ENCODE measurements at regions not wholly inside any gene's neighbourhood (a gene's known extent, or its start where the extent isn't known, plus 50 kb on each side); places are given as distances from the start of the nearest gene placed in this dataset.
"Not testable (repeated sequence)": the region's sequence is repeated elsewhere in the genome, so short reads cannot be mapped to it uniquely, and the experiment has no call there.

DNA sequence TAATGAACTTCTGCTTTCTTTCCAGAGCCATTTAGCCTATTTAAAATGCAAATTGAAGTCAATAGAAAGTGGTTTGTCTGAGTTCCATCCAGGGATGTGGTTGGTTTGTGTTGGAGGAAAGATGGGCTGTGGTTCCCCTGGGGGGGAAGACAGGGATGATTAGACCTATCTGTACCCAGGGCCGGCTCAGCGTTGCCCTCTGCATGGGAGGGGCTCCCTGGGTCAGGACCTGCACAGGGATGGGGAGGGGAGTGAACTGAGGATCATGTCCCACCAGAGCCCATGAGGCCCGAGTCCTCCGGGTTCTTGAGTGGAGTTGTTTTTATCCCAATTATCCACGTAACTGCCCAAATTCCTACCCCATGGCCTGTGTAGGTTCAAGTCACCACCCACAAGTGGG lies 76.9 kb upstream of the SFSWAP start:
- no peaks in the 10 kb centered on the region for H3K9me3 ChIP-seq
- no peak overlapping the region for H3K27ac ChIP-seq
- 58 to 72% methylated on average over 5 of the region's 5 CpGs for WGBS, 2 donors
- H3K4me1 ChIP-seq = no peaks in the 10 kb centered on the region
- intact Hi-C loops (cut with DNase I) = no loop called here
- TF ChIP-seq, protein P1, sequence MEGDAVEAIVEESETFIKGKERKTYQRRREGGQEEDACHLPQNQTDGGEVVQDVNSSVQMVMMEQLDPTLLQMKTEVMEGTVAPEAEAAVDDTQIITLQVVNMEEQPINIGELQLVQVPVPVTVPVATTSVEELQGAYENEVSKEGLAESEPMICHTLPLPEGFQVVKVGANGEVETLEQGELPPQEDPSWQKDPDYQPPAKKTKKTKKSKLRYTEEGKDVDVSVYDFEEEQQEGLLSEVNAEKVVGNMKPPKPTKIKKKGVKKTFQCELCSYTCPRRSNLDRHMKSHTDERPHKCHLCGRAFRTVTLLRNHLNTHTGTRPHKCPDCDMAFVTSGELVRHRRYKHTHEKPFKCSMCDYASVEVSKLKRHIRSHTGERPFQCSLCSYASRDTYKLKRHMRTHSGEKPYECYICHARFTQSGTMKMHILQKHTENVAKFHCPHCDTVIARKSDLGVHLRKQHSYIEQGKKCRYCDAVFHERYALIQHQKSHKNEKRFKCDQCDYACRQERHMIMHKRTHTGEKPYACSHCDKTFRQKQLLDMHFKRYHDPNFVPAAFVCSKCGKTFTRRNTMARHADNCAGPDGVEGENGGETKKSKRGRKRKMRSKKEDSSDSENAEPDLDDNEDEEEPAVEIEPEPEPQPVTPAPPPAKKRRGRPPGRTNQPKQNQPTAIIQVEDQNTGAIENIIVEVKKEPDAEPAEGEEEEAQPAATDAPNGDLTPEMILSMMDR (IDR thresholded peaks at IDR 0.05) = no peak
- no peak for TF ChIP-seq POLR2A (IDR thresholded peaks at IDR 0.05)
- no peaks in the 10 kb centered on the region for H3K36me3 ChIP-seq
- no peak for DNase-seq
- no peaks in the 10 kb centered on the region for H3K27me3 ChIP-seq
- no peak overlapping the region for H3K4me3 ChIP-seq (replicated peaks in 1 of 3)

DNA sequence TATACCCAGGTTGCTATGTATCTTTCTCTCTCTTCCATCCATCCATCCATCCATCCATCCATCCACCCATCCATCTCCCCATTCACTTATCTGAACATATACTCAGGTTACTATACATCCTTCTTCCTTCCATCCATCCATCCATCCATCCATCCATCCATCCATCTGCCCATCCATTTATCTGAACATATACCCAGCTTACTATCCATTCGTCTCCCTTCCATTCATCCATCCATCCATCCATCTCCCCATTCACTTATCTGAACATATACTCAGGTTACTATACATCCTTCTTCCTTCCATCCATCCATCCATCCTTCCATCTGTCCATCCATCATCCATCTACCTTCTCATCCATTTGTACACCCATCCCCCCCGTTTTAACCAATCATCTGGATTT lies 75.9 kb upstream of the SFSWAP start:
- H3K4me1 ChIP-seq; H3K27me3 ChIP-seq; H3K27ac ChIP-seq; H3K9me3 ChIP-seq; H3K4me3 ChIP-seq (replicated peaks in 1 of 3); intact Hi-C loops (cut with DNase I); DNase-seq; H3K36me3 ChIP-seq: not testable (repeated sequence)
- 72 to 78% methylated on average over 2 of the region's 2 CpGs for WGBS, 2 donors

DNA sequence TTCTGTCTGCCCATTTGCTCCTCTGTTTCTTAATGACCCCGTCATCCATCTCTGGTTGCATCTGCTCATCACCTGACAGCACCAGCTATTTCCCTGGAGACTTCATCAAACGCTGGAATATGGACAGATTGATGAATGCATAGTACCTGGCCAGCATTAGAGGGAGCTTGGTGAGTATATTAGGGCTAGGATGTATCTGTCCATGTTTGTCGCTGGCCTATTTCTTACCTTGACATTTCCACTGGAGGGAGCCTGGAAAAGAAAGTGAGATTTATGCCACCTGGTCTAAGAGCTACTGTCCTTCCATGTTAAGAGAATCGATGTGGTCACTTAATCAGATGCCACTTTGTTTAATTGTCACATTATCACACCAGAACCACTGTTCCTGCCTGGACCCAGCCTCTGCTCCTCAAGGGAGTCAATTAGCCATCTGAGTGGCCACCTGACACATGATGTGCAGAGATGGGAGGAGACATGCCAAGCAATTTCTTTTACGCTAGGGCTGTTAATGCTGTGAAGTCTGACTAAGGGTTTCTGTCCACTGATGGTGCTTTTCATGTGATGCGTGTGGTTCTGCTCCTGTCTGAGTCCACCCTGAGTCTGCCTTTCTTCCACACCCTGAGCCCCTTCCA lies 75.3 kb upstream of the SFSWAP start:
- Histone ChIP-seq H3K27me3 (no peaks in the 10 kb centered on the region), H3K9me3 (no peaks in the 10 kb centered on the region), H3K4me3 (replicated peaks in 1 of 3) (no peak overlapping the region), H3K4me1 (no peaks in the 10 kb centered on the region), H3K27ac (no peak overlapping the region), H3K36me3 (no peaks in the 10 kb centered on the region)
- intact Hi-C loops (cut with DNase I) = no loop called here
- WGBS, 2 donors = 67 to 71% methylated on average over 4 to 6 of the region's 6 CpGs
- TF ChIP-seq POLR2A (IDR thresholded peaks at IDR 0.05) = no peak
- TF ChIP-seq, protein P1 (IDR thresholded peaks at IDR 0.05) = no peak
- DNase-seq = no peak

DNA sequence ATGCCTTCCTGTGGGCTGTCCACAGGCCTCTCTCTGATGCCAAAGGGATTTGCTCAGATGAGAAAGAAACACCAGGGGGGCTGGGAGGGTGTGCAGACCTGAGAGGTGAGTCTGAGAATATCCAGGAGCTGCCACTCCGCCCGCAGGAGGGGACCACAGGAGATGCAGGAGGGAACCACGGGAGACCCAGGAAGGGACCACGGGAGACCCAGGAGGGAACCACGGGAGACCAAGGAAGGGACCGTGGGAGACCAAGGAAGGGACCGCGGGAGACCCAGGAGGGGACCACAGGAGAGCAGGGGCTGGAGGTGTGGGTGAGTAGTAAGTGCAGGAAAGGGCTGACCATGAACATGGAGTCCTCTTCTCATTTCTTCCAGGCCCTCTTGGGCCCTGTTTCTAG lies 74.6 kb upstream of the SFSWAP start:
- no peaks in the 10 kb centered on the region for H3K9me3 ChIP-seq
- no peak overlapping the region for H3K4me3 ChIP-seq (replicated peaks in 1 of 3)
- H3K27me3 ChIP-seq = no peaks in the 10 kb centered on the region
- WGBS, 2 donors = 89 to 92% methylated on average over 8 of the region's 8 CpGs
- intact Hi-C loops (cut with DNase I) = no loop called here
- H3K27ac ChIP-seq = no peak overlapping the region
- TF ChIP-seq POLR2A (IDR thresholded peaks at IDR 0.05) = no peak
- TF ChIP-seq, protein P1 (IDR thresholded peaks at IDR 0.05) = no peak
- no peaks in the 10 kb centered on the region for H3K4me1 ChIP-seq
- no peak for DNase-seq
- no peaks in the 10 kb centered on the region for H3K36me3 ChIP-seq

DNA sequence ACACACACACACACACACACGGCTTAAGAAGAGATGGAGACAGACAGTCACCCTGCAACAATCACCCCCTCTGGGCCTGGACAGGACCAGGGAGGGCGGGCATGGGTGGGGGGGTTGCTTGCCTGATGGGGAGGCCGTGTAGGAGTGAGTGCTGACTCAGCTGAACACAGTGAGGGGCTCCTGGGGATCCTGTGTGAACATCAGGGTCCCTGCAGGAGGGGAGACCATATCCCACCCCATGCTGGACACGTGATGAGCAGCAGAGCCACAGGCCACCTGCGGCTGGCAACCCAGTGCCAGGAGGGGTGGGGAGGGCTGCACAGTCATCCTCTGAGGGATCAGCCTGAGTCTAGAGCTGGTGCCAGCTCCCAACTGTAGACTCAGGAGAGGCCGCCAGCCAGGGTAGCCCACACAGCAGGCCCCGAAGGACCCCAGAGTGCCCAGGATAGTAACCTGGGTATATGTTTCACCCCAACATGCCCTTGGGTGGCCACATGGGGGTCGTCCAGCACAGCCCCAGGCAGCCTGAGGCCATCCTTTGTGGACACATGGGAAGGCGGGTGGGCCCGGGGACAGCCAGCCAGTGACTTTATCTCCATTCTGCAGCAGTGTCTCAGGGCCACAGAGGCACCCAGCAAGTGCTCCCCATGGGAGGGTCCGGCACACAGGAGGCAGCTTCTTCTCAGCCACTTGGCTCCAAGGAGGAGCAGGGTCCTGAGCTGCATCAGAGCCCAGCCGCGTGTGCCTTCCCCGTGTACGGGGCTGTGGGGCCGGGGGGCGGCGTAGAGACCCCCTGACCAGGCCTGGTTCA lies 73.7 kb upstream of the SFSWAP start:
- Histone ChIP-seq H3K4me1 (no peaks in the 10 kb centered on the region), H3K36me3 (no peaks in the 10 kb centered on the region), H3K27me3 (no peaks in the 10 kb centered on the region), H3K27ac (no peak overlapping the region), H3K4me3 (replicated peaks in 1 of 3) (no peak overlapping the region), H3K9me3 (no peaks in the 10 kb centered on the region)
- no peak for DNase-seq
- intact Hi-C loops (cut with DNase I) = no loop called here
- WGBS, 2 donors = 76 to 86% methylated on average over 5 to 9 of the region's 18 CpGs
- TF ChIP-seq, protein P1 (IDR thresholded peaks at IDR 0.05) = no peak
- TF ChIP-seq POLR2A (IDR thresholded peaks at IDR 0.05) = no peak
